ENCODE measurements at regions not wholly inside any gene's neighbourhood (a gene's known extent, or its start where the extent isn't known, plus 50 kb on each side); places are given as distances from the start of the nearest gene placed in this dataset.

GRCh38 chr16:65532846-65533245 lies 411.0 kb upstream of the CDH11 start (continued):
- TF ChIP-seq SIRT6 (IDR thresholded peaks at IDR 0.05; ENCODE audit: low read length), result no peak

DNA sequence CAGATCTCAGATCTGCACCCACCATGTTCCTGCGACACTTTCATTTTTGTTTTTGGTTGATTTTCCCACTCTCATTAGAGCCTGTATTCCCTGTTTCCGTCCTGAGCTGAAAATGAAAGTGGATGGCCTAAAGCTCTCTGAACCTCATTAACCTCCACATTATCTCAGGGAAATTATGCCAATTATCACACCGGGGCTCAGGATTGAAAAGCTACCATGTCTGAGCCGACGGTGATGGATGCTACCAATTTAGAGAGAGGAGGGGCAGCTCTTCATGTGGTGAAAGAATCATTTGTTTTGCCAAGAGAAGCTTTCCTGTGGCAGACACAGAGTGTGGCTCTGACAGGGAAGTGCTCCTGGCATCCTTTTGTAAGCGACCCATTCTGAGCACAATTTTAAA lies 410.4 kb upstream of the CDH11 start:
- no peaks in the 10 kb centered on the region for H4K20me1 ChIP-seq (replicated peaks in 1 of 2; ENCODE audit: control insufficient read depth in 1 of 2, insufficient read depth in 2 of 2, low read length in 2 of 2)
- DNase-seq (ENCODE audit: low read depth in 1 of 2, low spot score in 2 of 2) (no peak), FAIRE-seq (no peak)
- no peak overlapping the region for H3K14ac ChIP-seq (ENCODE audit: insufficient read length)
- no peak overlapping the region for H2BK12ac ChIP-seq (ENCODE audit: low read depth, low read length)
- no peak overlapping the region for H3K4me3 ChIP-seq (ENCODE audit: extremely low read depth in 1 of 4, insufficient read depth in 2 of 4, low read depth in 3 of 4, low read length in 4 of 4)
- H3K27me3 ChIP-seq (replicated peaks in 1 of 4; ENCODE audit: control insufficient read depth in 3 of 4, extremely low read depth in 1 of 4, insufficient read depth in 3 of 4, low read length in 3 of 4), result no peaks in the 10 kb centered on the region
- no peaks in the 10 kb centered on the region for H3K9me3 ChIP-seq (ENCODE audit: insufficient read depth in 2 of 2, low read depth in 1 of 2, low read length in 1 of 2)
- H3K4me1 ChIP-seq (replicated peaks in 1 of 4; ENCODE audit: control insufficient read depth in 3 of 4, insufficient read depth in 4 of 4, low read length in 3 of 4), result no peaks in the 10 kb centered on the region
- no peak overlapping the region for H2BK15ac ChIP-seq (ENCODE audit: low read length)
- H3K9ac ChIP-seq (replicated peaks in 1 of 4; ENCODE audit: extremely low read depth in 1 of 4, low read depth in 3 of 4, low read length in 3 of 4), result no peak overlapping the region
- H4K91ac ChIP-seq (replicated peaks; ENCODE audit: insufficient read length, low read length), result no peak overlapping the region
- POLR2A ChIA-PET (ENCODE audit: partially characterized antibody), result no interaction called here
- no peak overlapping the region for H3K56ac ChIP-seq (replicated peaks; ENCODE audit: insufficient read length, low read depth, low read length)
- no peak overlapping the region for H4K5ac ChIP-seq (ENCODE audit: insufficient read length, low read depth, low read length)
- H2AK5ac ChIP-seq (ENCODE audit: low read depth, low read length), result no peak overlapping the region
- no peaks in the 10 kb centered on the region for H3K36me3 ChIP-seq (ENCODE audit: control insufficient read depth in 2 of 4, insufficient read depth in 4 of 4, low read length in 3 of 4)
- no peak overlapping the region for H3K4ac ChIP-seq (replicated peaks; ENCODE audit: insufficient read length, low read depth, low read length)
- H3K23me2 ChIP-seq (ENCODE audit: low read depth, low read length), result no peaks in the 10 kb centered on the region
- H3K23ac ChIP-seq (ENCODE audit: insufficient read length), result no peak overlapping the region
- no peak overlapping the region for H2BK5ac ChIP-seq (ENCODE audit: low read depth, low read length)
- WGBS, 2 experiments (ENCODE audit: extremely low coverage in 1 of 2, insufficient coverage in 1 of 2, insufficient read length in 1 of 2, insufficient replicate concordance in 2 of 2, low coverage in 1 of 2, low lambda C conversion rate in 2 of 2, missing lambda C conversion rate in 1 of 2), result 94% methylated on average over 6 of the region's 6 CpGs; no CpG with 5 or more reads in 1 of the 2 experiments
- H3K79me1 ChIP-seq (ENCODE audit: low read depth, low read length), result no peaks in the 10 kb centered on the region
- no peak overlapping the region for H3K18ac ChIP-seq (ENCODE audit: extremely low read depth, low read length)
- H4K8ac ChIP-seq (ENCODE audit: extremely low read depth, insufficient read depth, low read length), result no peak overlapping the region
- no peak for TF ChIP-seq CHD2 (IDR thresholded peaks at IDR 0.05; ENCODE audit: low read length)
- no peak for TF ChIP-seq YY1 (IDR thresholded peaks at IDR 0.05; ENCODE audit: low read depth, low read length)
- TF ChIP-seq RNF2 (IDR thresholded peaks at IDR 0.05; ENCODE audit: borderline replicate concordance, low read depth, low read length, missing control alignments, poor library complexity, severe bottlenecking), result no peak
- TF ChIP-seq SIX5 (IDR thresholded peaks at IDR 0.05; ENCODE audit: low read depth, low read length), result no peak
- no peak for TF ChIP-seq EP300 (IDR thresholded peaks at IDR 0.05; ENCODE audit: borderline replicate concordance in 1 of 2, low read depth in 2 of 2, low read length in 2 of 2)
- no peak for TF ChIP-seq SUZ12 (IDR thresholded peaks at IDR 0.05; ENCODE audit: low read length)
- CTCF ChIA-PET (ENCODE audit: partially characterized antibody), result interaction anchor here (0.6 to 1.0 kb wide), 3 partner anchors 11 to 461 kb away, joined by 3 to 4 read pairs (median 3); no protein-coding TSS in a partner anchor
- H3K79me2 ChIP-seq (ENCODE audit: control insufficient read depth in 1 of 2, insufficient read depth in 2 of 2, low read length in 2 of 2), result no peaks in the 10 kb centered on the region
- H3K4me2 ChIP-seq (ENCODE audit: insufficient read depth in 1 of 2, low read depth in 2 of 2, low read length in 2 of 2), result no peak overlapping the region
- no peak overlapping the region for H2BK20ac ChIP-seq (ENCODE audit: low read length)
- no peak overlapping the region for H2BK120ac ChIP-seq (replicated peaks; ENCODE audit: low read depth, low read length)
- H2AFZ ChIP-seq (ENCODE audit: low read length), result no peak overlapping the region
- no peak overlapping the region for H3K27ac ChIP-seq (ENCODE audit: low read depth, low read length)

Measured in H1 (cell line).